NT2/D1 (cell line): ENCODE measurements at regions not wholly inside any gene's neighbourhood (a gene's known extent, or its start where the extent isn't known, plus 50 kb on each side); places are given as distances from the start of the nearest gene placed in this dataset.

Experiments used
- YY1 ChIP-seq: IDR thresholded peaks from 2 replicates; pipeline ENCODE4 v1.6.1; 2011; ENCODE audit not compliant: insufficient read length, insufficient read depth
- ZNF274 ChIP-seq: IDR thresholded peaks from 2 replicates; pipeline ENCODE4 v1.6.1; 2011; ENCODE audit warnings: mild to moderate bottlenecking, low read depth, low read length

- TF ChIP-seq YY1 (no peak), ZNF274 (no peak)
These were observed 1106.3 kb downstream of the BRD1 start for GRCh38 chr22:48721395-48721669.
